ENCODE measurements at regions not wholly inside any gene's neighbourhood (a gene's known extent, or its start where the extent isn't known, plus 50 kb on each side); places are given as distances from the start of the nearest gene placed in this dataset.

- Histone ChIP-seq H3K79me2 (ENCODE audit: insufficient read depth, low read depth) (no peaks in the 10 kb centered on the region), H3K9ac (no peak overlapping the region), H3K27me3 (ENCODE audit: insufficient read depth, low read depth) (no peaks in the 10 kb centered on the region), H3K36me3 (ENCODE audit: insufficient read depth) (no peaks in the 10 kb centered on the region), H3K27ac (no peak overlapping the region), H3K4me1 (ENCODE audit: low read depth, poor library complexity, severe bottlenecking) (no peaks in the 10 kb centered on the region), H4K20me1 (ENCODE audit: insufficient read depth) (no peaks in the 10 kb centered on the region), H2AFZ (ENCODE audit: low read depth) (no peak overlapping the region), H3K4me2 (no peak overlapping the region), H3K4me3 (IDR thresholded peaks at IDR 0.05; ENCODE audit: insufficient read depth, low read depth, low read length) (no peak overlapping the region)
- TF ChIP-seq CTCF (conservative IDR thresholded peaks at IDR 0.05; ENCODE audit: low read depth, low read length) = no peak
Measured at GRCh38 chr18:28478531-28478930, 301.6 kb upstream of the CDH2 start.

GRCh38 chr18:28476302-28476701 is 299.4 kb upstream of the CDH2 start:
- H4K20me1 ChIP-seq (ENCODE audit: insufficient read depth) = no peaks in the 10 kb centered on the region
- no peaks in the 10 kb centered on the region for H3K79me2 ChIP-seq (ENCODE audit: insufficient read depth, low read depth)
- no peak overlapping the region for H3K9ac ChIP-seq
- no peak overlapping the region for H3K4me3 ChIP-seq (IDR thresholded peaks at IDR 0.05; ENCODE audit: insufficient read depth, low read depth, low read length)
- H3K27ac ChIP-seq = no peak overlapping the region
- no peak overlapping the region for H3K4me2 ChIP-seq
- no peaks in the 10 kb centered on the region for H3K27me3 ChIP-seq (ENCODE audit: insufficient read depth, low read depth)
- no peak for TF ChIP-seq CTCF (conservative IDR thresholded peaks at IDR 0.05; ENCODE audit: low read depth, low read length)
- H3K36me3 ChIP-seq (ENCODE audit: insufficient read depth) = no peaks in the 10 kb centered on the region
- no peaks in the 10 kb centered on the region for H3K4me1 ChIP-seq (ENCODE audit: low read depth, poor library complexity, severe bottlenecking)
- H2AFZ ChIP-seq (ENCODE audit: low read depth) = no peak overlapping the region

GRCh38 chr18:28469946-28470345 is 293.0 kb upstream of the CDH2 start:
- no peak for TF ChIP-seq CTCF (conservative IDR thresholded peaks at IDR 0.05; ENCODE audit: low read depth, low read length)
- Histone ChIP-seq H3K4me1 (ENCODE audit: low read depth, poor library complexity, severe bottlenecking) (no peaks in the 10 kb centered on the region), H3K4me2 (no peak overlapping the region), H3K4me3 (IDR thresholded peaks at IDR 0.05; ENCODE audit: insufficient read depth, low read depth, low read length) (no peak overlapping the region), H3K79me2 (ENCODE audit: insufficient read depth, low read depth) (no peaks in the 10 kb centered on the region), H2AFZ (ENCODE audit: low read depth) (no peak overlapping the region), H3K36me3 (ENCODE audit: insufficient read depth) (no peaks in the 10 kb centered on the region), H4K20me1 (ENCODE audit: insufficient read depth) (no peaks in the 10 kb centered on the region), H3K9ac (no peak overlapping the region), H3K27ac (no peak overlapping the region), H3K27me3 (ENCODE audit: insufficient read depth, low read depth) (no peaks in the 10 kb centered on the region)

- Histone ChIP-seq H3K4me3 (IDR thresholded peaks at IDR 0.05; ENCODE audit: insufficient read depth, low read depth, low read length) (no peak overlapping the region), H3K79me2 (ENCODE audit: insufficient read depth, low read depth) (no peaks in the 10 kb centered on the region), H4K20me1 (ENCODE audit: insufficient read depth) (no peaks in the 10 kb centered on the region), H3K27me3 (ENCODE audit: insufficient read depth, low read depth) (no peaks in the 10 kb centered on the region), H3K27ac (no peak overlapping the region), H3K4me1 (ENCODE audit: low read depth, poor library complexity, severe bottlenecking) (no peaks in the 10 kb centered on the region), H2AFZ (ENCODE audit: low read depth) (no peak overlapping the region), H3K4me2 (no peak overlapping the region), H3K36me3 (ENCODE audit: insufficient read depth) (no peaks in the 10 kb centered on the region), H3K9ac (no peak overlapping the region)
- no peak for TF ChIP-seq CTCF (conservative IDR thresholded peaks at IDR 0.05; ENCODE audit: low read depth, low read length)
Measured at GRCh38 chr18:28468901-28469300, 292.0 kb upstream of the CDH2 start.

GRCh38 chr18:28466204-28466603 is 289.3 kb upstream of the CDH2 start:
- no peaks in the 10 kb centered on the region for H3K27me3 ChIP-seq (ENCODE audit: insufficient read depth, low read depth)
- TF ChIP-seq CTCF (conservative IDR thresholded peaks at IDR 0.05; ENCODE audit: low read depth, low read length) = no peak
- no peaks in the 10 kb centered on the region for H3K36me3 ChIP-seq (ENCODE audit: insufficient read depth)
- no peak overlapping the region for H2AFZ ChIP-seq (ENCODE audit: low read depth)
- no peaks in the 10 kb centered on the region for H3K79me2 ChIP-seq (ENCODE audit: insufficient read depth, low read depth)
- H3K27ac ChIP-seq = no peak overlapping the region
- no peak overlapping the region for H3K9ac ChIP-seq
- H4K20me1 ChIP-seq (ENCODE audit: insufficient read depth) = no peaks in the 10 kb centered on the region
- H3K4me2 ChIP-seq = no peak overlapping the region
- H3K4me3 ChIP-seq (IDR thresholded peaks at IDR 0.05; ENCODE audit: insufficient read depth, low read depth, low read length) = no peak overlapping the region
- no peaks in the 10 kb centered on the region for H3K4me1 ChIP-seq (ENCODE audit: low read depth, poor library complexity, severe bottlenecking)
